CD4-positive, alpha-beta T cell treated with Interleukin-17A for 1 hour (primary cell): ENCODE measurements at regions not wholly inside any gene's neighbourhood (a gene's known extent, or its start where the extent isn't known, plus 50 kb on each side); places are given as distances from the start of the nearest gene placed in this dataset.

Source experiments
- DNase-seq: peaks from one replicate; pipeline ENCODE4 v3.0.0-alpha.2; 2020

GRCh38 chr3:99176169-99176964 lies 274.9 kb upstream of the DCBLD2 start:
- DNase-seq: no peak

- no peak for DNase-seq
Measured at GRCh38 chr3:99175276-99175812, 273.8 kb upstream of the DCBLD2 start.

DNA sequence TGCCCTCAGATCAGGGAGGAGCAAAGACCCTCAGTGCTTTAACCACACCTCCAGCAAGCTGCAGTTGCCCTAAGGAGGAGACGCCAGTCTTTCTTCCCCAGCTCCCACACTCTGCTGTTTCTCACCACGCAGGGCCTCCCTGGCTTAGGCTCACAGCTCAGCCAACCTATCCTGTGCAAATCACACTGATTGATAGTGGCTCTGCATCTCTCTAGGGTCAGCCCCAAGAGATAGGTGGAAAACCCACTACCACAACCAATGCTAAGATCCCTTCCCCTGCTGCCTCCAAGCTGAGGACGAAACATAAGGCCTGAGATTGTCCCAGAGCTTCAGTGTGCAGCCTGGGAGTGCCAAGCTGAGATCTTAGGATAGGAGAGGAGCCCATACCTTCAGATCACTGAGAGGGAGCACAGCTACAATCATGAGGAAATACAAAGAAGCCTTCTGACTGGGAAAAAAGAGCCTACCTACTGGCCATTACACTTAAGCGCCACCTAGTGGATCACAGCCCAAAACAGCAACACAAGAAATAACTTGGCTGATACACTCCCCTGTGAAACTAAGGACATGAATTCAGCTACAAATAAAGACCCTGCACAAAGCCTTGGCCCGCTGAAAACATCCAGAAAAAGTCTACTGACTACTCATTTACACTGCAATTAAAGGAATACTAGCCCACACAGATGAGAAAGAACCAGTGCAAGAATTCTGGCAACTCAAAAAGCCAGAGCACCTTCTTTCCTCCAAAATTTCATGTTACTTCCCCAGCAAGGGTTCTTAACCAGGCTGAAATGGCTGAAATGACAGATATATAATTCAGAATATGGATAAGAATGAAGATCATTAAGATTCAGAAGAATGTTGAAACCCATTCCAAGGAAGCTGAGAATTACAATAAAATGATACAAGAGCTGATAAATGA lies 271.5 kb upstream of the DCBLD2 start:
- DNase-seq: no peak

- no peak for DNase-seq
Measured at GRCh38 chr3:99171800-99172199, 270.3 kb upstream of the DCBLD2 start.

DNA sequence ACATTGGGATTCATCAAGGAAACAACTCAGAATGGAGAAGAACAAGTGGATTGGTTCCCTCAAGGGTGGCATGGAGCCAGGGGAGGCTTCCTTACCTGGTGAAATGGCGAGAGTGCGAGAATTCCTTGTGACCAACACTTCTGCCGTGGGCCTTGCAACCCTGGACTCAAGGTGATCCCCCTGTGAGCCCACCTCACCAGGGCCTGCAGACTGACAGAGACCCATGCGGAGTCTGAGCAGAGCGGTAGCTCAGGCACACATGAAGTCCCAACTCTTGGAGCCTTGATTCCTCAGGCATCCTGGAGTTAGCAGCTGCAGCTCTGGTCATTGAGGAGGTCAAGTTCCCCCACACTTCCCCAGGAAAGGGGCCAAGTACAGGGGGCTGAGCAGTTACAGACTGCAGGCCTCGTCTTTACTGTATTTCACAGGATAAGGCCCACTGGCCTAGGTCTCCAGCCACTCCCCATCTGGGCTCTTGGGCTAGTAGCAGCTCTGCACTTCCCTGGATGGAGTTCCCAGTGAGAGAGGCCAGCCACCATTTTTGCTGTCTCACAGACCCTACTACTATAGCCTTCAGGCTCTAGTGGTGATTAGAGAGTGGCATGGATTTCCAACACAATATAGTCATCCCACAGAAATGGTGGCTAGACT lies 269.5 kb upstream of the DCBLD2 start:
- DNase-seq: no peak

DNA sequence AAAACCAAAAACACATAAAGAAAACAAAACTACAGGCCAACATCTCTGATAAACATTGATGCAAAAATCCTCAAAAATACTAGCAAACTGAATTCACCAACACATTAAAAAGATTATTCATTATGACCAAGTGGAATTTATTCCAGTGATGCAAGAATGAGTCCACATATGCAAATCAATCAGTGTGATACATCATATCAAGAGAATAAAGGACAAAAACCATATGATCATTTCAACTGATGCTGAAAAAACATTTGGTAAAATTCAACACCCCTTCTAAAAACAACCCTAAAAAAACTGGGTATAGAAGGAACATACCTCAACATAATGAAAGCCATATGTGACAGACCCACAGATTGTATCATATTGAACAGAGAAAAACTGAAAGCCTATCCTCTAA lies 265.6 kb upstream of the DCBLD2 start:
- no peak for DNase-seq

DNA sequence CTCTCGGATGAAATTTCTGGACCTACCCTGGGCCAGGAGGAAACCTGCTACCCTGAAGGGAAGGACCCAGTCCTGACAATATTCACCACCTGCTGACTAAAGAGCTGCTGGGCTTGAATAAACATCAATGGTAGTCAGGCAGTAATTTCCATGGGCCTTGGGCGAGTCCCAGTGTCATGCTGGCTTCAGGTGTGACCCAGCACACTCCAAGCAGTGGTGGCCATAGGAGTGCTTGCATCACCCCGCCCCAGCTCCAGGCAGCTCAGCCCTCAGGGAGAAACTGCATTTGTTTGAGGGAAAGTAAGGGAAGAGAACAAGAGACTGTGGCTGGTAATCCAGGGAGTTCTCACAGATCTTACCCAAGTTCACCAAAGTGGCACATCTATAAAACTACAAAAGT lies 261.8 kb upstream of the DCBLD2 start:
- DNase-seq: no peak

DNA sequence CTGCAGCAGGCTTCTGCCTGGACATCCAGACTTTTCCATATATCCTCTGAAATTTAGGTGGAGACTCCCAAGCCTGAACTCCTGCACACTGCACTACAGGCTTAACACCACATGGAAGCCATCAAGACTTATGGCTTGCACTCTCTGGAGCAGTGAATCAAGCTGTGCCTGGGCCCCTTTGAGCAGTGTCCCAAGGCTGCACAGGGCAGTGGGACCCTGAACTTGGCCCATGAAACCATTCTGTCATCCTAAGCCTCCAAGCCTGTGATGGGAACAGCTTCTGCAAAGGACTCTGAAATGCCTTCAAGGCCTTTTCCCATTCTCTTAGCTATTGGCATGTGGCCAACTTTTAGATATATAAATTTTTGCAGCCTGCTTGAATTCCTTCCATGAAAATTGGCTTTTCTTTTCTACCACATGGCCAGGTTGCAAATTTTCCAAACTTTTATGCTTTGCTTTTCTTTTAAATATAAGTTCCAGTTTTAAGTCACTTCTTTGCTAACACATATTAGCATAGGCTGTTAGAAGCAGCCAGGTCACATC lies 257.8 kb upstream of the DCBLD2 start:
- no peak for DNase-seq

- no peak for DNase-seq
Measured at GRCh38 chr3:99145031-99145430, 243.5 kb upstream of the DCBLD2 start.

DNA sequence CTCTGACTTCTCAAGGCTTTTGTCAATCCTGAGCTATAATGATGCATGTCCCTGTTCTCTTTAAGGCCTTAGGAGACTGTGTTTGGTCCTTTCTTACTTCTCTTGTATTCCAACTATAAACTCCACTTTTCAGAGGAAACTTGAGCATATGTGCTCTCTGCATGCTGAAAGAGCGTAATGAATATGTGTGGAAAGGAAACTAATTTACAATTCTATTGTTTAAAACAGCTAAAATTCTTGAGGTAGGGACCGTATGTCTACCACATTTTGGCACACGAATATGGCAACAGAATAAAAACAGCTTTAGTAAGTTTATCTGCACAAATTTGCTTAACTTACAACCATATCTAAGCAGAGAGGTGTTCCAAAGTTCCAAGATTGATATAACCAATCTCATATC lies 242.0 kb upstream of the DCBLD2 start:
- no peak for DNase-seq

DNA sequence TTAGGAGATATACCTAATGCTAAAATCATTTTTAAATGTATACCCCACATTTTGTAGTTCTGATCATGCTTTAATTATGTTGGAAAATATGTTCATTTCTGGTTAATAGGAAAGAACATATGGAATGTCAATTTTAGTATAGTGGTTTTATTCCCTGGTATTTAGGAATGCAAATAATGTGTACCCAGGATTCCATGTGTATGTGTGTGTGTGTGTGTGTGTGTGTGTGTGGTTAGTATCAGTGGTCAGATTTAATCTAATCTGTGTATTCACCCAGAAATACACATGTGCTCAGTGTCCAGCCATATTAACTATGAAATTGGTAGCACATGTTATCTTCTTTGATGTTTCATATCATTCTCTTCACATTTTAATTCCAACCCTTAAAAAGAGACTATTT lies 233.5 kb upstream of the DCBLD2 start:
- no peak for DNase-seq

DNA sequence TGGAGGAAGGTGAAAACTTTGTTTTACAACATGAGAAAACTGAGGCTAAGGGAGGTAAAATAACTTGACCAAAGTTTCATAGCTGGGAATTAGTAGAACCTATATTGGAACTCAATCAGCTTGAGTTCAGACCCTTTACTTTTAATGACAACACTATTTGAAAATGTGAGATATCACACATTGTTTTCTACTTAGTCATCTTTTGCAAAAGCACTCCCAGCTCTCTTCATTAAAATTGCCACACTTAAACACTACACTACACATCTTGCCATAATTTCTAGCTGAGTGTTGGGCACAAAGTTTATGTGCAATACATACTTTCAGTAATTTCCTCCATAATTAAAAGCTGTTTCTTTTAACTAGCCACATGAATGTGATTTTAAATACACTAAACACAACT lies 230.4 kb upstream of the DCBLD2 start:
- DNase-seq: no peak

DNA sequence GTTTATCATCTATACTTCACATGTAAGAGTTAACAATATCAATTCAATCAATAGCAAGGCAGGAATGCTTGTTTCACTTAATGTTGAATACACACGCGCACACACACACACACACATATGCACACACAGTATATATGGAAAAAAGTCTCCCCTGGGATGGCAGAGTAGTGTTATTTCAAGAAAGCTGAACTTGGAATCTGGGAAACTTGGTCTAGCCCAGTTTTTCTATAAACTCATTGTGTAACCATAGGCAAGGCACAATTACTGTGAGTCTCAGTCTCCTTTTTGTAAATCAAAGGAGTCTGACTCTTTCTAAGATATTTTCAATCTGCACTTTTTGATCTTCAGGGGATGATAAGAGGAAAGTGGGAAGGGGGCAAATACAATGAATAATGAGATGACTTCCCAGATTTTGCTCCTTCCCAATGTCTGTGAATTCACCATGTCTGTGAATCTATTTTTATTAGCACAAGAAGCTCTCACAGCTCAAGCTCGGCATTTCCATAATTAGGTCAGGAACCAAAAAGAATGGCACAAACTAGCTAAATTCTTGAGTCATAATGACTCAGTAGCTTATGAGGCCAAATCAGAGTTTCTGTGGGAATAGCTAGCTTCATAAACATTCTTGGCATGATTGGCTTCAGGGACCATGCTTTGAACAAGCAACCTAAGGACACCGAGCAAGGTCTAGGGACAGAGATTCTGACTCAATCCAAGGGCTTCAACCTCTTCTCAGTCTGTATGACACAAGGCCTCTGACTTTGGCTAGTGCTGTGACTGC lies 227.4 kb upstream of the DCBLD2 start:
- DNase-seq: no peak

GRCh38 chr3:99128235-99128634 lies 226.7 kb upstream of the DCBLD2 start:
- DNase-seq: no peak

GRCh38 chr3:99126316-99126715 lies 224.8 kb upstream of the DCBLD2 start:
- no peak for DNase-seq

GRCh38 chr3:99119385-99119784 lies 217.9 kb upstream of the DCBLD2 start:
- no peak for DNase-seq

- DNase-seq: no peak
Measured at GRCh38 chr3:99118381-99118780, 216.9 kb upstream of the DCBLD2 start.

- no peak for DNase-seq
Measured at GRCh38 chr3:99114565-99115291, 213.2 kb upstream of the DCBLD2 start.

GRCh38 chr3:99111235-99111634 lies 209.7 kb upstream of the DCBLD2 start:
- no peak for DNase-seq

GRCh38 chr3:99110401-99110800 lies 208.9 kb upstream of the DCBLD2 start:
- no peak for DNase-seq

DNA sequence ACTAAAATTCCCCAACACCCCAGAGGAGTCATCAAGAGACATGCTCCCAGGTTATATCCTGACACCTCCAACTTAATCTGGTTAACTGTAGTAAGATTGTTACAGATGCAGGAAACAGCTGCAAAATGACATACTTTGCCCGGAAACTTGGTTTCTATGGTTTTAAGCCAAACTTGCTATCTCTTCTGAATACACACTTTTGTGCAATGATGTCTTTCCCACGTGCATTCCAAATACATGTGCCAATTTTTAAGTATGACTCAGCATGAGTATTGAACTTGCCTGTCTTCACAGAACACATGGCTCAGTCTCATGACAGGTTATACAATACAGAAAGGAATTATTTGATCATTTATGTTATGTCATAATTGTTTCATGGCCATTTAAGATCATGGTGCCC lies 207.0 kb upstream of the DCBLD2 start:
- no peak for DNase-seq

GRCh38 chr3:99094606-99095005 lies 193.1 kb upstream of the DCBLD2 start:
- DNase-seq: no peak
